ENCODE measurements at regions not wholly inside any gene's neighbourhood (a gene's known extent, or its start where the extent isn't known, plus 50 kb on each side); places are given as distances from the start of the nearest gene placed in this dataset.

GRCh38 chr22:27388090-27388600 lies 413.4 kb downstream of the MN1 start:
- TF ChIP-seq CTCF (IDR thresholded peaks at IDR 0.05; ENCODE audit: low read depth, low read length) (no peak), POLR2A (IDR thresholded peaks at IDR 0.05; ENCODE audit: extremely low read depth, insufficient read length) (no peak), MAX (IDR thresholded peaks at IDR 0.05; ENCODE audit: low read depth, low read length) (no peak), MYC (IDR thresholded peaks at IDR 0.05; ENCODE audit: low read depth, low read length) (no peak)

All from NB4 (cell line).